Mesenteric fat pad (tissue), 1 donor: ENCODE measurements at regions not wholly inside any gene's neighbourhood (a gene's known extent, or its start where the extent isn't known, plus 50 kb on each side); places are given as distances from the start of the nearest gene placed in this dataset.

Experiments
- DNase-seq: peaks from one replicate; pipeline ENCODE4 v3.0.0-alpha.2; 2020; ENCODE audit warnings: low spot score
- donor health status: DM: yes; HTN: yes; CAD: no.

- DNase-seq, result no peak
These were observed 111.0 kb downstream of the TRIB2 start for GRCh38 chr2:12827721-12828120.

GRCh38 chr2:12828980-12829379 lies 112.2 kb downstream of the TRIB2 start:
- DNase-seq, result no peak

GRCh38 chr2:12831016-12831415 lies 114.3 kb downstream of the TRIB2 start:
- DNase-seq, result no peak

- DNase-seq, result no peak
These were observed 117.5 kb downstream of the TRIB2 start for GRCh38 chr2:12834239-12834638.

DNA sequence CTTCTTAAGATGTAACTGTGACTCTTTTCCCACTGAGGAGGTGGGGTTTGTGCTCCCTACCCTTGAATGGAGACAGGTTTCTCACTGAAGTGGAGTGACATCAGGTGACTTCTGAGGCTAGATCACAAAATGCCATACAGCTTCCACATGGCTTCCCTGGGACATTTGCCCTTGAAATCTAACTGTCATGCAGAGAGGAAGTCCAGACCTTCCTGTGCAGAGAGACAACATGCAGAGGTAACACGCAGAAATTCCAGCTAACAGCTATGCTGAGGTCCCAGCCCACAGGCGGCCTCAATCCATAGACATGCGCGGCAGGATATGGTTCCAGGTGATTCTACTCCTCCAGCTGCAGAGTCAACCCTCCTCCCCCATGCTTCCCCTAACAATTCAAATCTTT lies 119.0 kb downstream of the TRIB2 start:
- no peak for DNase-seq

- DNase-seq, result no peak
These were observed 122.6 kb downstream of the TRIB2 start for GRCh38 chr2:12839339-12839738.

DNA sequence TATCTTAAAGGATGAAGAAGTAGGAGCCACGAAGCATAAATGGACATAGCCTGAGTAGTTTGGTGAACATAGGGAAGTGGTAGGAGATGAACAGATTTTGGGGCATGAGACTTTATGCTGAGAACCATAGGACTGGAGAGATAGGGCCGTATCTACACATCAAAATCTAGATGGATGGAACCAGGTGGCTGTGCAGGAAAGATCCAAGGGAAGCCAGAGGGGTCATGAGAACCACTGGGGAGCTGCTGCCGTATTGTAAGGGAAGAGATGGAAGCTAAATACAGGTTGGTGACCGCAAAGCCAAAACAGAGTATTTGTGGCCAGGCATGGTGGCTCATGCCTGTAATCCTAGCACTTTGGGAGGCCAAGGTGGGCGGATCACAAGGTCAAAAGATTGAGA lies 124.3 kb downstream of the TRIB2 start:
- no peak for DNase-seq

DNA sequence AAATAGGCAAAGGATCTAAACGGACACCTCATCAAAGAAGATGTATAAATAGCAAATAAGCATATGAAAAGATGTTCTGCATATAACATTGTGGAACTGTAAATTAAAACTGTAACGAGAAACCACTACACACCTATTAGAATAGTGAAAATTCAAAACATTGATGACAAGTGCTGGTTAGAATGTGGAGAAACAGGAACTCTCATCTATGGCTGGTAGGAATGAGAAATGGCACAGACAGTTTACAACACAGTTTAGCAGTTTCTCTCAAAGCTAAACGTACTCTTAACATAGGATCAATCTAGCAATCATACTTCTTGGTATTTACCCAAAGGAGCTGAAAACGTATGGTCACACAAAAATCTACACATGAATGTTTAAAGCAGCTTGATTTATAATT lies 126.2 kb downstream of the TRIB2 start:
- no peak for DNase-seq

GRCh38 chr2:12844511-12844910 lies 127.8 kb downstream of the TRIB2 start:
- DNase-seq, result no peak

DNA sequence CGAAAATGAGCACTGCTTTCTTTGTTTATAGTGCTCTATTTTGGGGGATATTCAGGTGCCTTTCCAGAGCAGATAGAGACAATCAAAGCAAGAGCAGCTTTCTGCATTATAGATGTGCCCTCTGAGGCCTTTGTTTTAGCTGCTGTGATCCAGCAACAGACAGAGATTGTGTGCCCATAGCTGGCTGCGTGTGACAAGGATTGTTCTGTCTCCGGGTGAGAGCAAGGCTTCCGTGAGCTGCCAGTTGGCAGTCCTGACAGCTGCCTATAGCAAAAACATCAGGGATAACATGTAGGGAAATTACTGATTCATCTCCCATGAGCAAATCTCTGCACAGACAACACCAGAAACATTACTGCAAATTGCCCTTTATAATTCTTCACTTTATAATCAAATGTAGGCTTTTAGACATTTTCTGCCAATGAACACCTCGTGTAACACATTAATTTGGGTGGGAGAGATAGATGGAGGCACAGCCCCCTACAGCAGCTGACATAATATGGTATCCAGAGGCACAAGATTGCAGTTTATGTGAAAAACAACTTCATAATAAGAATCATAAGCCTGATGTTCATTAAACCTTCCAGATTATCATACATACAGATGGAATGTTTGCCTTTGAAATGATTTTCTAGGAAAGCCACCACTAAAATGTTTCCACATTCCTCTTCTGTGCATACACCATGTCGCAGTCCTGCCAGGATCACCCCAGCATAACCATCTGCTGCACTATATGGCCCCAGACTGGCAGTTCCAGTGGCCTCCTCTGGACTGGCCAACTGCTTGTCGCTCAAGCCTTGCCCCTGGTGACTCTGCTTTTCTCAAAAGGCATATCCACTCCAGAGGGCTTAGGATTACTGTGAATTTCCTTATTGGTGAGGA lies 131.2 kb downstream of the TRIB2 start:
- DNase-seq, result no peak

GRCh38 chr2:12852135-12852534 lies 135.4 kb downstream of the TRIB2 start:
- DNase-seq, result no peak

DNA sequence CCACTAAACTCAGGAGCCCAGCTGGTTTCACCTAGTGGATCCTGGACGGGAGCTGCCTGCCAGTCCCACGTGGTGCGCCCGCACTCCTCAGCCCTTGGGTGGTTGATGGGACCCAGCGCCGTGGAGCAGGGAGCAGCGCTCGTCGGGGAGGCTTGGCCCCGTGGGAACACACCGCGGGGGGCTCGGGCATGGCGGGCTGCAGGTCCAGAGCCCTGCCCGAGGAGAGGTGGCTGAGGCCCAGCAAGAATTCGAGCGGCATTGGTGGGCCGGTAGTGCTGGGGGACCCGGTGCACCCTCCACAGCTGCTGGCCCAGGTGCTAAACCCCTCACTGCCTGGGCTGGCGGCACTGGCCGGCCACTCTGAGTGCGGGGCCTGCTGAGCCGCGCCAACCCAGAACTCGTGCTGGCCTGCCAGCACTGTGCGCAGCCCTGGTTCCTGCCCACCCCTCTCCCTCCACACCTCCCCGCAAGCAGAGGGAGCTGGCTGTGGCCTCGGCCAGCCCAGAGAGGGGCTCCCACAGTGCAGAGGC lies 137.3 kb downstream of the TRIB2 start:
- DNase-seq, result no peak

DNA sequence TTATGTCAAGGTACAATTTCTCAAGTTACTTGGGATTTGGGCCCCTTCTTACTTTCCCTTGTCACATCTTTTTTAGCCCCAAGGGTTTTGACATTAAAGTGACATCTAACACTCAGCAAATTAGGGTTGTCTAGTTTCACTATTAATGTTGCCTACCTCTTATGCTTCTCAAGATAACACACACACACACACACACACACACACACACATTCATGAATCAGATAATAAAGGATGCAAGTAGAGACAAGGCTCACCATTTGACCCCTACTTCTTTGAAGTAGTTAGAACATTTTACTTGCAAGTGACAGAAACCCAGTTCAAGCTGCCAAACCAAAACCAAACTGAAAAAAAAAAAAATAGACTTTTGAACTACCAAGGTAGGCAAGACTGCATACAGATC lies 138.8 kb downstream of the TRIB2 start:
- no peak for DNase-seq

DNA sequence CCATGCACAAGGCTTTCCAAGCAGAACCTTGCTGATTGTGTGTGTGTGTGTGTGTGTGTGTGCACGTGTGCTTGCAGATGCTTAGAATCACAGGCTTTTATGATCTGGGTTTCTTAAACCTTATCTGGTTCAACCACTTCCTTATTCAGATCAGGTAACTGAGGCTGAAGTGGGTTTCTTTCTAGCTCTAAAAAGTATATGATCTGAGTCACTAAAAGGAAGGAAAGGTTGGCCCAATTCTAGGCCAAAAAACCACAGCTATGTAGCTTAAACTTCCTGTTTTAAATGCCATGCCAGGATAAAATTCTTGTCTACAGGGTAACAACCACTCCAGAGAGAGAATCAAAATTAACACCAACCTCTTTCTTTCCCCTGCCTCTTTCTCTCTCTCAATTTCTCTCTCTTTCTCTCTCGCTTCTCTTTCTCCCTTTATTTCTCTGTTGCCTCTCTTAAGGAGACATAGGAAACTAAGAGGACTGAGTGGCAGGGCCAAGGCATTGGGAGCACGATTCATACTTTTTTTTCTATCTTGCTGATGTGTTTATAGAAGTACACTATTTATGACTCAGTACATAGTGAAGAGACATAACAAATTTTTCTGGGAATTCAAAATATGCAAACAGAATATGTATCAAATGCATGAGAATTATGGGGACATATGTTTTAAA lies 140.3 kb downstream of the TRIB2 start:
- DNase-seq, result no peak

DNA sequence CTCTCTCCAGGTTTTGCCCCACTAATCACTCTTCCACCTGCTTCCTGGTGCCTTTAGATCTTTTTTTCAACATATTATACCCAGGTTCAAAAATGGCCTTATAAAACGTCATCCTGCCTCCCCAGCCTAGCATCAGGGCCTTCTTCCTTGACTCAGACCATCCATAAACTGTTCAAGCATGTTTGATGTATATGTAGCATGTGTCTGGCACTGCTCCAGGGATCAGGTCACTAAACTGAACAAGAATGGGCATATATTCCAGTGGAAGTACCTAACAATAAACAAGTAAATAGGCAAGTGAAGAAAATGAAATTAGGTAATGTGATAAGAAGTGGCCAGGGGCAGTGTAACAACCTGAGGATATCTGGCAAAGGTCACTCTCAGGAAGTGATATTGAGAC lies 141.2 kb downstream of the TRIB2 start:
- no peak for DNase-seq

GRCh38 chr2:12858786-12859185 lies 142.1 kb downstream of the TRIB2 start:
- no peak for DNase-seq

DNA sequence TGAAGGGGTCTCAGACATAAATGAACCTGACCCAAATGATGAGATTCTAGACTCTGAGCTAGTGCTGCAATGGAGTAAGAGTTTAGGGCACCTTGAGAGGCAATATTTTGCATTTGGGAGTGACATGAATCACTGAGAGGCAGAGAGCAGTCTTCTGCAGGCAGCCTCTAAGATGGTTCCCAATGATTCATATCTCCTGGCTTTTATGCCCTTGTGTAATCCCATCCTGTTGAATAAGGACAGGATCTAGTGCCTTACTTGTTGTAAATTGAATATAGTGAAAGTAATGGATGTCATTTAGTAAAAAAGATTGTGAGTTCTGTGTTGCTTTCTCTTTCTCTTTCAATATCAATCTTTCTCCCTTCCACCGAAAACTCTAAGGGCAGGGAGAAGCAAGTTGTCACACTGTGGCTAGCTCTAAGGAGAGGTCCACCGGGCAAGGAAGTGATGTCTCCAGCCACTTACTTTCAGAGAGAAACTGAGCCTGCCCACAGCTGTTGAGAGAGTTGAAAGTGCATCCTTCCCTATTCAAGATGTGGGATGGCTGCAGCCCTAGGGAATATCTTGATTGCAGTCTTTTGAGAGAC lies 144.7 kb downstream of the TRIB2 start:
- DNase-seq, result no peak

GRCh38 chr2:12862541-12862940 lies 145.8 kb downstream of the TRIB2 start:
- DNase-seq, result no peak

DNA sequence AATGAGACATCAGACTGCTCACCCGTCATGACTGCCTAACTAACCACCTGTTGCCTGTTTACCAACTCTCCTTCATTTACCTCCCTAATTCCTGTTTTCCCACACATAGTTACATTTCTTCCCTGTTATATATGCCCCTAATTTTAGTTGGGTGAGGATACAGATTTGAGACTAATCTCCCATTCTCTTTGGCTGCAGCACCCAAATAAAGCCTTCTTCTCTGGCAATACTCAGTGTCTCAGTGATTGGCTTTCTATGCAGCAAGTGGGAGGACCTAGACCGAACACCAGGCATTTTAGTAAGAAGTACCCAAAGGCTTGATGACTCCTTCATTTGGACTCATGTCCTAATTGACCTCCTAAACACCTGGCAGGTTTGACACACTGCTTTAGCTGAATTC lies 147.2 kb downstream of the TRIB2 start:
- no peak for DNase-seq

DNA sequence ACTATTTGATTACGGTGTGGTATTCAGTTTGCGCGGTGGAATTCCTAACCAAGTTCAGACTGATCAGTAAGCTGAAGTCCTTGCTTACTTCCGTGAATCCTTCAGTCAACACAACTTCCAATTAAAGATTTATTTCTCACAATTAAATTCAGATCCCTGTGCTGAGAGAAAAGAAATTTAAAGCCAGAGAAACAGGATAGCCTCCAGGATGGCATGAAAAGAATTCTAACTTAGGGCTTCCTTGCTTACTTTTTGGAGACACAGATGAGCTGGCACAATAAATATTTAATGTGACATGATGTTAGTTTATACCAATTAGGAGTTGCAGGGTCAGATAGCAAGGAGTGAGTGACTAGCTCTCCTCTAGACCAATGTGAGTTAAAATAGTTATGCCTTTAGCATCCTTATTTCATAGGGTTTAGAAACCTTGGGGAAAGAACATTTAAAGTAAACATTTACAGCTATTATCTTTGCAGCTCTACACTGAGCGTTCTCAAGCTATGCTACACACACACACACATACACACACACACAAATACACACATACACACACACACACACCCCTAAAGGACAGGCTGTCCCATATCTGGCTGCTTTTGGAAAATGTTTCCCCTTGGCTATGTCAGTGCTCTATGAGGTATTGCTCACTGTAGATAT lies 151.0 kb downstream of the TRIB2 start:
- no peak for DNase-seq

DNA sequence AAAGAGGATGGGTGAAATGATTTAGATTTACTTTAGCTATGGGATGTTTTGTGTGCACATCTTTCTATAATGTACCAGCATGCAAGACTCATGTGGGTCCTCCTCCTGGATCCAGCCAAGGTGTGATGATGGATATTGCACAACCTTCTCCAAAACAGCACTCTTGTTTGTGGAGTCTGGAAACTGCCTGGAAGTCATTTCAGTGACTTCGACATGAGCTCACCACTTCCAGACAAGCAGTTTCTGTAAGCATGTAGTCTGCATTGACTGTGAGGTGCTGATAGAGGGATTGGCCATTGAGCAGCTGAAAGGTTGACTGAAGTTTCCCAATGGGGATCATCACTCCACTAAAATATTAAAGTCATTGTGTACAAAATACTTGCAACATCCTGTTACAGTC lies 154.0 kb downstream of the TRIB2 start:
- DNase-seq, result no peak
